Mesendoderm (in vitro differentiated cells): ENCODE measurements at regions not wholly inside any gene's neighbourhood (a gene's known extent, or its start where the extent isn't known, plus 50 kb on each side); places are given as distances from the start of the nearest gene placed in this dataset.

Source experiments
- DNase-seq: peaks from one replicate; pipeline ENCODE4 v3.0.0; 2013
- H2AK5ac ChIP-seq: 2 replicates; pipeline ENCODE4 v1.6.1; 2013; ENCODE audit warnings: low read length, inconsistent platforms
- H2BK120ac ChIP-seq: 2 replicates; pipeline ENCODE4 v1.6.1; 2013; ENCODE audit warnings: low read depth, mild to moderate bottlenecking, low read length, moderate library complexity, mixed read lengths
- H2BK15ac ChIP-seq: replicated peaks from 2 replicates; pipeline ENCODE4 v1.6.1; 2013; ENCODE audit warnings: low read depth, mild to moderate bottlenecking, moderate library complexity
- H2BK5ac ChIP-seq: 2 replicates; pipeline ENCODE4 v1.6.1; 2013; ENCODE audit warnings: low read length, inconsistent platforms
- H3K18ac ChIP-seq: 2 replicates; pipeline ENCODE4 v1.6.1; 2013; ENCODE audit warnings: mild to moderate bottlenecking, low read length, mixed read lengths
- H3K23ac ChIP-seq: one replicate; pipeline ENCODE4 v1.6.1; 2013; ENCODE audit warnings: low read length
- H3K27ac ChIP-seq: 2 replicates; pipeline ENCODE4 v1.5.1; 2013; ENCODE audit warnings: low read depth, mild to moderate bottlenecking, inconsistent platforms, low read length, moderate library complexity
- H3K27me3 ChIP-seq: 2 replicates; pipeline ENCODE4 v1.6.1; 2013; ENCODE audit warnings: low read length, control low read depth, mild to moderate bottlenecking, inconsistent platforms; ENCODE audit not compliant: insufficient read depth, poor library complexity
- H3K36me3 ChIP-seq: 2 replicates; pipeline ENCODE4 v1.6.1; 2013; ENCODE audit warnings: low read length, inconsistent platforms; ENCODE audit not compliant: control insufficient read depth, insufficient read depth
- H3K4ac ChIP-seq: one replicate; pipeline ENCODE4 v1.6.1; 2013; ENCODE audit warnings: low read depth, mild to moderate bottlenecking, low read length, moderate library complexity
- H3K4me1 ChIP-seq: 2 replicates; pipeline ENCODE4 v1.6.1; 2013; ENCODE audit warnings: low read depth, low read length, inconsistent platforms; ENCODE audit not compliant: control insufficient read depth
- H3K4me2 ChIP-seq: 2 replicates; pipeline ENCODE4 v1.6.1; 2013; ENCODE audit warnings: low read length
- H3K4me3 ChIP-seq: 2 replicates; pipeline ENCODE4 v1.5.1; 2013; ENCODE audit warnings: mild to moderate bottlenecking, low read length
- H3K56ac ChIP-seq: one replicate; pipeline ENCODE4 v1.6.1; 2013; ENCODE audit warnings: low read length
- H3K79me1 ChIP-seq: 2 replicates; pipeline ENCODE4 v1.6.1; 2013; ENCODE audit warnings: low read length, inconsistent platforms
- H3K79me2 ChIP-seq: 2 replicates; pipeline ENCODE4 v1.6.1; 2013; ENCODE audit warnings: mild to moderate bottlenecking, low read length; ENCODE audit not compliant: control insufficient read depth, insufficient read depth
- H3K9ac ChIP-seq: 2 replicates; pipeline ENCODE4 v1.6.1; 2013; ENCODE audit warnings: low read length, inconsistent platforms
- H4K5ac ChIP-seq: one replicate; pipeline ENCODE4 v1.6.1; 2013; ENCODE audit warnings: low read length
- H4K8ac ChIP-seq: one replicate; pipeline ENCODE4 v1.6.1; 2013; ENCODE audit warnings: low read depth, mild to moderate bottlenecking, control low read depth, low read length, moderate library complexity
- WGBS: extraction: QIAGEN DNeasy Blood & Tissue Kit; methylation state at CpG from one replicate; pipeline ENCODE4 v1.1.7; 2013; ENCODE audit warnings: low lambda C conversion rate, missing lambda C conversion rate; ENCODE audit not compliant: insufficient coverage; ENCODE audit errors: extremely low coverage; 5-methylcytosine and 5-hydroxymethylcytosine counted together

DNA sequence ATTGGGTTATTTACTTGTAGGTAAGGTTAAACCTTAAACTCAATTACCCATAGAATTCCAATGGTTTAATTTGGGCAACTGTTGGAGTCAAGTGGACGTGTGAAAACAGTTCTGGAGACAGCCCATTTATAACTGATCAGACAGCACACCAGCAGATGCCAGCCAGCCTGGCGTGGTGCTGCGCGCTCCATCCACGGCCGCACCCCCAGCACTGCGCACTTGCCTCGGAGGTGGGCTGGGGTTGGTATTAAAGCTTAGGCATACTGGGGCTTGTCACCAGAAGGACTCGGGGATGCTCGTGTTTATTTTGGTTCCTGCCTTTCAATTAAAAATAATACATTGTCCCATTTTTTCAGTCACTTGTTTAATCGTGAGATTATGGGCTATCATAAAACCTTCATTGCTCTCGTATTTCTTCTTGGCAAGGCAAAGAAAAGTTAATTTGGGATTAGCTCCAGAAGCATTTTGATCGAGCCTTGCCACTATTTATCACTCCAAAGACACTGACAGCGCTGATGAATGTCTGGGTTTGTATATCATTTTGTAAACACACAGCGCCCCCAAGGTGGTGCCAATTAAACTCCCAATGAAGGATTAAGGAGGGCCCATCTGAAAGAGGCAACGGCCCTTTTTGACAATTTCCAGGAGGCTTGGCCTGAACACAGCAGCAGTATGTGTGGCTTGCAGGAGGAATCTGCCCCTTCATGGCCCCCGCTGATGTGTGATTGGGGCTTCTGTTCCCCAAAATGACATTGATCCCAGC lies 204.5 kb upstream of the CXCL12 start:
- no peak overlapping the region for H2AK5ac ChIP-seq
- H4K8ac ChIP-seq: no peak overlapping the region
- H3K4me2 ChIP-seq: no peak overlapping the region
- no peak overlapping the region for H3K27ac ChIP-seq
- WGBS: no CpG with 5 or more reads among the region's 17 CpGs
- no peak overlapping the region for H2BK5ac ChIP-seq
- H3K9ac ChIP-seq: no peak overlapping the region
- no peak overlapping the region for H3K56ac ChIP-seq
- H3K18ac ChIP-seq: no peak overlapping the region
- no peak overlapping the region for H3K4me3 ChIP-seq
- no peaks in the 10 kb centered on the region for H3K36me3 ChIP-seq
- no peak overlapping the region for H3K23ac ChIP-seq
- no peaks in the 10 kb centered on the region for H3K79me2 ChIP-seq
- no peaks in the 10 kb centered on the region for H3K79me1 ChIP-seq
- H4K5ac ChIP-seq: no peak overlapping the region
- no peak overlapping the region for H2BK120ac ChIP-seq
- no peak overlapping the region for H3K4ac ChIP-seq
- no peaks in the 10 kb centered on the region for H3K27me3 ChIP-seq
- no peaks in the 10 kb centered on the region for H3K4me1 ChIP-seq
- no peak overlapping the region for H2BK15ac ChIP-seq
- DNase-seq: no peak

GRCh38 chr10:44589944-44590449 lies 205.1 kb upstream of the CXCL12 start:
- no peak overlapping the region for H3K4me3 ChIP-seq
- H2BK15ac ChIP-seq: no peak overlapping the region
- no peak overlapping the region for H2BK120ac ChIP-seq
- H4K8ac ChIP-seq: no peak overlapping the region
- WGBS: no CpG with 5 or more reads among the region's 5 CpGs
- H3K4me1 ChIP-seq: no peaks in the 10 kb centered on the region
- H3K18ac ChIP-seq: no peak overlapping the region
- no peak overlapping the region for H2BK5ac ChIP-seq
- no peaks in the 10 kb centered on the region for H3K79me1 ChIP-seq
- no peak overlapping the region for H3K9ac ChIP-seq
- H3K27ac ChIP-seq: no peak overlapping the region
- no peaks in the 10 kb centered on the region for H3K36me3 ChIP-seq
- H4K5ac ChIP-seq: no peak overlapping the region
- no peak overlapping the region for H2AK5ac ChIP-seq
- H3K4me2 ChIP-seq: no peak overlapping the region
- no peak overlapping the region for H3K23ac ChIP-seq
- no peak overlapping the region for H3K4ac ChIP-seq
- H3K79me2 ChIP-seq: no peaks in the 10 kb centered on the region
- no peaks in the 10 kb centered on the region for H3K27me3 ChIP-seq
- no peak overlapping the region for H3K56ac ChIP-seq
- peak; percentile 15 for DNase-seq

- Histone ChIP-seq H3K27me3 (no peaks in the 10 kb centered on the region), H3K9ac (no peak overlapping the region), H4K5ac (no peak overlapping the region), H2BK15ac (no peak overlapping the region), H3K23ac (no peak overlapping the region), H2BK120ac (no peak overlapping the region), H3K79me1 (no peaks in the 10 kb centered on the region), H2AK5ac (no peak overlapping the region), H3K36me3 (no peaks in the 10 kb centered on the region), H4K8ac (no peak overlapping the region), H3K56ac (no peak overlapping the region), H3K4me2 (no peak overlapping the region), H3K18ac (no peak overlapping the region), H3K27ac (no peak overlapping the region), H3K4me3 (no peak overlapping the region), H3K4ac (no peak overlapping the region), H3K79me2 (no peaks in the 10 kb centered on the region), H3K4me1 (no peaks in the 10 kb centered on the region), H2BK5ac (no peak overlapping the region)
- no peak for DNase-seq
- WGBS: no CpG with 5 or more reads among the region's 1 CpG
Observed at GRCh38 chr10:44591911-44592310, 207.0 kb upstream of the CXCL12 start.

DNA sequence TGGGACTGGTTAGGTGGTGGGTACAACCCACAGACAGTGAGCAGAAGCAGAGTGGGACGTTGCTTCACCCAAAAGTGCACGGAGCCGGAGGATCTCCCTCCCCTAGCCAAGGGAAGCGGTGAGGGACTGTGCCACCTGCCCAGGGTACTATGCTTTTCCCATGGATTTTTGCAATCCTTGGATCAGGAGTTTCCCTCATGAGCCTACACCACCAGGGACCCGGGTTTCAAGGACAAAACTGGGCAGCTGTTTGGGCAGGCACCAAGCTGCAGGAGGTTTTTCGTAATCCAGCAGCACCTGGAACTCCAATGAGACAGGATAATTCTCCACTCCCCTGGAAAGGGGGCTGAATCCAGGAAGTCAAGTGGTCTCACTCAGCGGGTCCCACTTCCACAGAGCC lies 209.1 kb upstream of the CXCL12 start:
- no CpG with 5 or more reads among the region's 7 CpGs for WGBS
- H3K27ac ChIP-seq: no peak overlapping the region
- DNase-seq: no peak
- H3K18ac ChIP-seq: no peak overlapping the region
- H3K56ac ChIP-seq: no peak overlapping the region
- no peak overlapping the region for H3K9ac ChIP-seq
- H2BK120ac ChIP-seq: no peak overlapping the region
- H3K36me3 ChIP-seq: no peaks in the 10 kb centered on the region
- H2AK5ac ChIP-seq: no peak overlapping the region
- no peaks in the 10 kb centered on the region for H3K79me1 ChIP-seq
- no peaks in the 10 kb centered on the region for H3K4me1 ChIP-seq
- H3K27me3 ChIP-seq: no peaks in the 10 kb centered on the region
- no peak overlapping the region for H2BK5ac ChIP-seq
- no peak overlapping the region for H4K8ac ChIP-seq
- H2BK15ac ChIP-seq: no peak overlapping the region
- no peak overlapping the region for H3K4me2 ChIP-seq
- no peak overlapping the region for H3K4me3 ChIP-seq
- no peak overlapping the region for H3K4ac ChIP-seq
- no peak overlapping the region for H3K23ac ChIP-seq
- no peak overlapping the region for H4K5ac ChIP-seq
- no peaks in the 10 kb centered on the region for H3K79me2 ChIP-seq

GRCh38 chr10:44607116-44607515 lies 222.2 kb upstream of the CXCL12 start:
- no peaks in the 10 kb centered on the region for H3K36me3 ChIP-seq
- H3K79me2 ChIP-seq: no peaks in the 10 kb centered on the region
- H3K4ac ChIP-seq: no peak overlapping the region
- no peak overlapping the region for H2AK5ac ChIP-seq
- no peaks in the 10 kb centered on the region for H3K79me1 ChIP-seq
- no peak for DNase-seq
- no CpG with 5 or more reads among the region's 1 CpG for WGBS
- no peak overlapping the region for H3K4me3 ChIP-seq
- no peaks in the 10 kb centered on the region for H3K27me3 ChIP-seq
- no peak overlapping the region for H2BK15ac ChIP-seq
- no peak overlapping the region for H3K27ac ChIP-seq
- H4K8ac ChIP-seq: no peak overlapping the region
- no peak overlapping the region for H2BK120ac ChIP-seq
- H4K5ac ChIP-seq: no peak overlapping the region
- no peak overlapping the region for H2BK5ac ChIP-seq
- H3K4me2 ChIP-seq: no peak overlapping the region
- H3K23ac ChIP-seq: no peak overlapping the region
- no peak overlapping the region for H3K9ac ChIP-seq
- no peaks in the 10 kb centered on the region for H3K4me1 ChIP-seq
- H3K56ac ChIP-seq: no peak overlapping the region
- no peak overlapping the region for H3K18ac ChIP-seq

DNA sequence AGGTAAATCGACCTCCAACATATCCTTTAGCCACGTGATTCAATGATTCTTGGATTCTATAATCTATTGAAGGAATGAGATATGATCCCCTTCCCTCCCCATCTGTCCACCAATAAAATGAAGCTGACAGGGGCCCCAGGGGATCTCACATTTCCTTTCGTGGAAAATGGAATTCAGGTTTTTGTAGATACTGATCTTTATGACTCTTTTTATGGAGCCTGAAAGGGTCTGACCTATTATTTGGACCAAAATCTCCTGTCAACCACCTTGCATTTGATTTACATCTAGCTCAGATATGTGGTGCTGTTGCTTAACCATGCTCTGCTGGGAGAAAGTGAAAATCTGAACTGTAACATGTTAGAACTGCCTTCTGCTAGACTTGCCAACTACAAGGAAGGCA lies 234.0 kb upstream of the CXCL12 start:
- no peak for DNase-seq
- WGBS: no CpG with 5 or more reads among the region's 3 CpGs
- no peak overlapping the region for H3K23ac ChIP-seq
- H3K4me2 ChIP-seq: no peak overlapping the region
- no peaks in the 10 kb centered on the region for H3K79me1 ChIP-seq
- no peak overlapping the region for H2BK5ac ChIP-seq
- H4K8ac ChIP-seq: no peak overlapping the region
- H3K4ac ChIP-seq: no peak overlapping the region
- H2BK15ac ChIP-seq: no peak overlapping the region
- no peak overlapping the region for H3K9ac ChIP-seq
- H3K56ac ChIP-seq: no peak overlapping the region
- no peaks in the 10 kb centered on the region for H3K27me3 ChIP-seq
- no peak overlapping the region for H3K18ac ChIP-seq
- no peaks in the 10 kb centered on the region for H3K79me2 ChIP-seq
- H4K5ac ChIP-seq: no peak overlapping the region
- no peaks in the 10 kb centered on the region for H3K4me1 ChIP-seq
- H3K4me3 ChIP-seq: no peak overlapping the region
- no peaks in the 10 kb centered on the region for H3K36me3 ChIP-seq
- H3K27ac ChIP-seq: no peak overlapping the region
- no peak overlapping the region for H2BK120ac ChIP-seq
- H2AK5ac ChIP-seq: no peak overlapping the region
